SK-N-MC (cell line): ENCODE measurements at regions not wholly inside any gene's neighbourhood (a gene's known extent, or its start where the extent isn't known, plus 50 kb on each side); places are given as distances from the start of the nearest gene placed in this dataset.
"Not testable (repeated sequence)": the region's sequence is repeated elsewhere in the genome, so short reads cannot be mapped to it uniquely, and the experiment has no call there.

Experiments
- DNase-seq: peaks from one replicate; pipeline ENCODE4 v3.0.0-alpha.2; 2011; ENCODE audit warnings: low read depth, low spot score
- H3K27ac ChIP-seq: fragments of 200-600 bp; sonication (generic); 2 replicates; pipeline ENCODE4 v1.5.1; 2016; ENCODE audit warnings: mixed run types
- H3K36me3 ChIP-seq: fragments of 200-600 bp; sonication (generic); 2 replicates; pipeline ENCODE4 v1.6.1; 2017; ENCODE audit warnings: antibody characterized with exemption, low read length, mixed read lengths; ENCODE audit not compliant: insufficient read depth
- H3K4me3 ChIP-seq: fragments of 200-600 bp; sonication (generic); 2 replicates; pipeline ENCODE4 v1.5.1; 2016
- H3K9ac ChIP-seq: fragments of 200-600 bp; sonication (generic); 2 replicates; pipeline ENCODE4 v1.8.0; 2017; ENCODE audit warnings: mixed run types, mixed read lengths; ENCODE audit not compliant: insufficient read length
- H3K9me3 ChIP-seq: fragments of 200-600 bp; sonication (generic); 2 replicates; pipeline ENCODE4 v1.6.1; 2017; ENCODE audit warnings: low read depth, mild to moderate bottlenecking, antibody characterized with exemption, low read length, moderate library complexity, mixed read lengths
- EZH2 ChIP-seq: fragments of 200-600 bp; sonication (generic); IDR thresholded peaks from one replicate; pipeline ENCODE4 v1.6.1; 2017; ENCODE audit warnings: antibody characterized with exemption
- FOXP2 ChIP-seq: optimal IDR thresholded peaks from 2 replicates; pipeline ENCODE3; 2011; ENCODE audit warnings: mild to moderate bottlenecking, moderate library complexity; ENCODE audit not compliant: insufficient read depth; ENCODE audit errors: extremely low read length, control extremely low read depth
- POLR2AphosphoS5 ChIP-seq: IDR thresholded peaks from 2 replicates; pipeline ENCODE4 v1.6.1; 2012; ENCODE audit warnings: mild to moderate bottlenecking, low read depth, low read length, borderline replicate concordance

- H3K36me3 ChIP-seq = no peaks in the 10 kb centered on the region
- H3K9me3 ChIP-seq = no peaks in the 10 kb centered on the region
- H3K27ac ChIP-seq = no peak overlapping the region
- no peak for DNase-seq
- H3K4me3 ChIP-seq = no peak overlapping the region
- TF ChIP-seq EZH2 = no peak
- TF ChIP-seq POLR2AphosphoS5 = no peak
- TF ChIP-seq FOXP2 = no peak
- H3K9ac ChIP-seq = no peak overlapping the region
These were observed 2407.1 kb downstream of the ARAP2 start for GRCh38 chr4:33837043-33837838.

- TF ChIP-seq FOXP2 (no peak), POLR2AphosphoS5 (no peak), EZH2 (no peak)
- no peak overlapping the region for H3K9ac ChIP-seq
- DNase-seq = no peak
- no peak overlapping the region for H3K27ac ChIP-seq
- H3K36me3 ChIP-seq = no peaks in the 10 kb centered on the region
- no peaks in the 10 kb centered on the region for H3K9me3 ChIP-seq
- H3K4me3 ChIP-seq = no peak overlapping the region
These were observed 2403.2 kb downstream of the ARAP2 start for GRCh38 chr4:33841120-33841519.

GRCh38 chr4:33850371-33850902 lies 2393.9 kb downstream of the ARAP2 start:
- no peak for TF ChIP-seq EZH2
- no peak for TF ChIP-seq FOXP2
- no peak for TF ChIP-seq POLR2AphosphoS5
- Histone ChIP-seq H3K36me3 (no peaks in the 10 kb centered on the region), H3K4me3 (no peak overlapping the region), H3K9ac (no peak overlapping the region), H3K9me3 (no peaks in the 10 kb centered on the region), H3K27ac (no peak overlapping the region)
- DNase-seq = no peak

GRCh38 chr4:33853670-33854069 lies 2390.6 kb downstream of the ARAP2 start:
- not testable (repeated sequence) for H3K9ac ChIP-seq, H3K27ac ChIP-seq, H3K36me3 ChIP-seq, DNase-seq, H3K4me3 ChIP-seq, H3K9me3 ChIP-seq

- no peak for TF ChIP-seq POLR2AphosphoS5
- no peak for TF ChIP-seq EZH2
- TF ChIP-seq FOXP2 = no peak
- no peak overlapping the region for H3K4me3 ChIP-seq
- no peaks in the 10 kb centered on the region for H3K9me3 ChIP-seq
- no peaks in the 10 kb centered on the region for H3K36me3 ChIP-seq
- H3K9ac ChIP-seq = no peak overlapping the region
- DNase-seq = no peak
- no peak overlapping the region for H3K27ac ChIP-seq
These were observed 2379.9 kb downstream of the ARAP2 start for GRCh38 chr4:33864290-33864859.

- no peak overlapping the region for H3K4me3 ChIP-seq
These were observed 2370.5 kb downstream of the ARAP2 start for GRCh38 chr4:33873791-33874190.

GRCh38 chr4:33878710-33879109 lies 2365.6 kb downstream of the ARAP2 start:
- DNase-seq = no peak
- no peak for TF ChIP-seq POLR2AphosphoS5
- no peak for TF ChIP-seq FOXP2
- TF ChIP-seq EZH2 = no peak
- H3K9ac ChIP-seq = no peak overlapping the region
- no peak overlapping the region for H3K4me3 ChIP-seq
- no peaks in the 10 kb centered on the region for H3K9me3 ChIP-seq
- no peaks in the 10 kb centered on the region for H3K36me3 ChIP-seq
- H3K27ac ChIP-seq = no peak overlapping the region

More at GRCh38 chr4:33873791-33874190, 2370.5 kb downstream of the ARAP2 start:
- H3K9ac ChIP-seq = no peak overlapping the region
- H3K9me3 ChIP-seq = no peaks in the 10 kb centered on the region
- no peak for TF ChIP-seq EZH2
- no peak for TF ChIP-seq POLR2AphosphoS5
- TF ChIP-seq FOXP2 = no peak
- H3K36me3 ChIP-seq = no peaks in the 10 kb centered on the region
- no peak overlapping the region for H3K27ac ChIP-seq
- DNase-seq = no peak

- Histone ChIP-seq H3K9me3 (no peaks in the 10 kb centered on the region), H3K36me3 (no peaks in the 10 kb centered on the region), H3K27ac (no peak overlapping the region), H3K9ac (no peak overlapping the region), H3K4me3 (no peak overlapping the region)
- DNase-seq = no peak
- TF ChIP-seq POLR2AphosphoS5 (no peak), EZH2 (no peak), FOXP2 (no peak)
These were observed 2363.1 kb downstream of the ARAP2 start for GRCh38 chr4:33881176-33881575.
